Muscle of back (tissue), 3 donors: ENCODE measurements at regions not wholly inside any gene's neighbourhood (a gene's known extent, or its start where the extent isn't known, plus 50 kb on each side); places are given as distances from the start of the nearest gene placed in this dataset.

Experiments
- DNase-seq, 3 donors: peaks; one replicate each; pipeline versions ENCODE4 v3.0.0 to v3.0.0-alpha.2; 2013

DNA sequence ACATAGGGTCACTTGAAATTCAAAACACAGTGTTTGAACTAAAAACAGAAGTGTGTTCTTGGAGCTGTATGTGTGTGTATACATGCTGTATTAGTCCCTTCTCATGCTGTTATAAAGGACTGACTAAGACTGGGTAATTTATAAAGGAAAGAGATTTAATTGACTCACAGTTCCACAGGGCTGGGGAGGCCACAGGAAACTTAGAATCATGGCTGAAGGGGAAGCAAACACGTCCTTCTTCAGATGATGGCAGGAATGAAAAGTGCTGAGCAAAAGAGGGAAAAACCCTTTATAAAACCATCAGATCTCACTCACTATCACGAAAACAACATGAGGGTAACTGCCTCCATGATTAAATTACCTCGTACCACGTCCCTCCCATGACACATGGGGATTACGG is 224.1 kb downstream of the BCAT1 start:
- DNase-seq = no peak

- no peak for DNase-seq
Measured at GRCh38 chr12:24723759-24724158, 225.1 kb downstream of the BCAT1 start.

DNA sequence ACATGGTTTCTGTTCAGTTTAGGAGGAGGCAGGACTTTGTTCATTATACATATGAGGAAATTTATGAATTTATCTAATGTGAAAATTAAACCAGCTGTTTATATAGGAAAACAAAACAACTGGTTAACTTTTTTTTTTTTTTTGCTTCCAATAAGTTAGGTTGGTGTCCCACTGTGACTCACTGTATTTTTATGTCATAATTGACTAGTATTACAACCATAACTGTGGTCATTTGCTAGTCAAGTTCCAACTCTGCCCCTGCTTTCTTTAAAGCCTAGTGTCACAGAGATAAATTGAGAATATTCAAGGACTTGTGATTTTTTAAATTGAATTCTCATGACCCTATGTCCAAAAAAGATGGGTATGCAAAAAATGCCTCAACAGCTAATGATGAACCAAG is 227.7 kb downstream of the BCAT1 start:
- DNase-seq = no peak

GRCh38 chr12:24719293-24719721 is 229.6 kb downstream of the BCAT1 start:
- DNase-seq = peak in 1 of 3 donors; percentile 41

DNA sequence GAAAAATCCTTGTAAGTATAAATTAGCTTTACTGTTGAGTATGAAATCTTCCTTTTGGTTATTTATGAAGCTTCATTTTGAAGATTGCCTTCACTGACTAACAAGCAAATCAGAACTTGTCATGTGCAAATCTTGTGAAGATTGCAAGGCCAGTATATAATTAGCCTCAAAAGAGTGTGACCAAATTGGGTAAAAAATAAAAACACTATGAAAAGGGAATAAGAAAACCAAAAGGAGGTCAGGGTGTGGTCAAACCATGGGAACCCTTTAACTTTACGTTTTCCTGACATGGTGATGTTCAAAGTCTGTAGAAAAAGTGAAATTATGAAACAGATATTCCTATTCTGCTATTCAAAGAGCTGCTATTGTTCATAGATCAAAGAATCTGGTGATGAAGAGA is 230.3 kb downstream of the BCAT1 start:
- DNase-seq = no peak

DNA sequence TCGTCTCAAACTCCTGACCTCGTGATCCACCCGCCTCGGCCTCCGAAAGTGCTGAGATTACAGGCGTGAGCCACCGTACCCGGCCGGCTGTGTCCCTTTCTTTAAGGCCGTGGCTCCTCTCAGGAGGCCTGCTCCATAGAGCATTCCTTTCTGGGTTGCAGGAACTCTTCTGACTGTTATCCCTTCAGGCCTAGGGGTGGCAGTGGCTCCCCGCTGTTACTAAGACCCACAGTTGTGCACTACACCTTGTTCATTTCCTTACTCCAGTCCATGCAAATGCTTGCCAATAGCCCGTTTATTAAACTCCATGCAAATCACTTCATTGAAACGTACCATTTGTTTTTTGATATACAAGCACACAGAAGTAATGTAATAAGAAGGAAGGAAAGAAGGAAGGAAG is 234.7 kb downstream of the BCAT1 start:
- DNase-seq = no peak

- DNase-seq = no peak
Measured at GRCh38 chr12:24711056-24712008, 237.6 kb downstream of the BCAT1 start.

GRCh38 chr12:24709216-24709615 is 239.7 kb downstream of the BCAT1 start:
- DNase-seq = peak in 1 of 3 donors; percentile 16

DNA sequence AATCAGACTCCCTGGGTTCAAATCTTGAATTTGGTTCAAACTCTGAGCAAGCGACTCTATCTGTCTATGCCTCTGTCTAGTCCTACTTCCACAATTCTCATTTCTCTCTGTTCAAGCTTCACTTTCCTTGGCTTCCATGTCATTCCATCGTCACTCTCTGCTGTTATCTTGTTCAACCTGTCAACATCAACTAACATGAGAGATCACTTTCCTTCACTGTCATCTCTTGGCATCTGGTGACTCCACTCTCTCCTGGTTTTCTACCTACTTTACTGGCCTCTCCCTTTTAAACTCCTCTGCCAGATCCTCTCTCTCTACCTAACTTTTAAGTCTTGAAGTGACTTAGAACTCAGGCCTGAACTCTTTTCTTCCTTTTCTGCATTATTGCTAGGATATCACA is 240.2 kb downstream of the BCAT1 start:
- no peak for DNase-seq

DNA sequence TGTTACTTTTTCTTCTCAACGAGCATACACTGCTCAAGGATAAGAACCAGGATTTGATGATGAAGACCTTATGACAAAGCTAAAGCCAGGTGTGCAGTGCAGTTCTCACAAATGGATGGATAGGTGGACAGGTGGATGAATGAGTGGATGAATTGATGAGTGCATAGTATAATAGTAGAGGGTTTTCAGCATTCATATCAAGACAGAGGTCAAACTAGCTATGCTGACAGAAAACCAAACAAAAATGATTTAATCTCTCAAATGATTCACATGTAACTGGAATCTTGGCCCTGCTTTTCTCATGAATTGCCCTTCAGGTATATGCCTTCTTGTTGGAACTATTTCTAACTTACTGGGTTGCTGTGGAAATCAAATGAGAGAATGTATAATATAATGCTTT is 240.9 kb downstream of the BCAT1 start:
- DNase-seq = no peak

DNA sequence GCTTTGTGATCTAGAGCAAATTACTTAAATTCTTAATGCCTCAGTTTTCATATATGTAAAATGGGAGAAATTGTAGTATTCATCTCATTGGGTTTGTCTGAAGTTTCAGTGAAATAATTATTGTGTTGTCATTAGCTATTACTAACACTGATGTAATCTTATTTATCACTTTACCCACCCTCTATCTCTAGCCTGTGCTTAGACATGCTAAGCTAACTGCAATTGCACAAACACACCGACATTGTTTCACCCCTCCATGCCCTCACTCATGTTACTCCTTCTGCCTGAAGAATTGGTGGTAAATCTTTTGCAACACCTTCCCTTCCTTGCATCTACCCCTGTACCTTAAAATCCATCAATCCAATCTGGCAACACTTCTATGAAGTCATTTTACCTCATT is 241.6 kb downstream of the BCAT1 start:
- DNase-seq = no peak

DNA sequence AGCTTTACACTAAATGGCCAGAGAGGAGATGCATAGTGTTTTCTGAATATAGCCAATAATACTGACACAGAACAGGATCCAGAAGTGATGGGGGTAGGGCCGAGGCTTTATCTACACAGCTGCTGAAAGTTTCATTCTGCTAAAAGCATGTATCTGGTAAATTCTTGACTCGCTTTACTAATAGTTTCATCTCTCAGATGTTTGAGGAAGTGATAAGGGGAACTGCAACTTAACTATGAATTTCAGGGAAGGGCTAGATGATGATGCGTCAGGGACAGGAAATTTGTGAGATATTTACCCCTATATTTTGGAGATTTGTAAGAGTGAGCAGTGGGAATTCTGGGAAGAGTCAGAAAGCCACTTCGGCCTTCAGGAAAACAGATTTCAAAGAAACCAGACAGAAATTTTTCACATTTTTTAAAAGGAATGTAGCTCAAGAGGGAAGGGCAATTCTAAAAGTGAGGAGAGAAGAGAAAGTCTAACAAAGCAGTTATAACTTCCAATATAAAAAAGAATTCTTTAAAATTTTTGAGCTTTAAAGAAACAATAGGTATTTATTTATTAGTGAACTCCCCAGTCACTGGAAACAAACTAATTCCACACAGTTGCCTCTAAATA is 243.1 kb downstream of the BCAT1 start:
- DNase-seq = peak in 1 of 3 donors; percentile 3

DNA sequence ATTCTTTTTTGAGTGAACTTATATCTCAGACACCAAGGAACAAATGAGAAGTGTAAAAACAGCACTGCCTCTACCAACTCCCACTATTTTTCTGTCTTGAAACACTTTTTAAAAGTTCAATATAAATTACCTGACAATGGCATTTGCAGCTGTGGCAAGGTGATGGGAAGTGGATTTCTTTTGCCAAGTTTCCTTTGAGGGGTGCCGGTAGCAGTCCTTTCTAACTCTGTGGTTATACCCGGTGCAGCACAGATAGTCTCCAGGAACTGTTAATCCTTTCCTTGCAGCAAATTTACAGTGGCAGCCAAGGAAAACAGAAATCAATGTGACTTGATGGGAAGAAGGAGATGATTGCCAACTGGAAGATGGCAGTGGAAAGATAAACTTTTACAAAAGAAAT is 243.7 kb downstream of the BCAT1 start:
- peak in 2 of 3 donors; percentile 18 to 22 for DNase-seq

DNA sequence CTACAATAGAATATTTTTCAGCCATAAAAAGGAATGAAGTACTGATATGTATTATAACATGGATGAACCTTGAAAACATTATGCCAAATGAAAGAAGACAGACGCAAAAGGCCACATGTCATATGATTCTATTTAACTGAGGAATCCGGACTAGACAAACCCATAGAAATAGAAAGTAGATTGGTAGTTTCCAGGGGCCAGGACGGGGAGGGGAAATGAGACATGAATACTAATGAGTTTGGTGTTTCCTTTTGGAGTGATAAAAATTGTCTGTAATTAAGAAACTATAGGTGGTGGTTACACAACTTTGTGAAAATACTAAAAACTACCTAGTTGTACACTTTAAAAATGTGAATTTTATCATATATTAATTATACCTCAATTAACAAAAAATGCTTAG is 247.6 kb downstream of the BCAT1 start:
- no peak for DNase-seq

DNA sequence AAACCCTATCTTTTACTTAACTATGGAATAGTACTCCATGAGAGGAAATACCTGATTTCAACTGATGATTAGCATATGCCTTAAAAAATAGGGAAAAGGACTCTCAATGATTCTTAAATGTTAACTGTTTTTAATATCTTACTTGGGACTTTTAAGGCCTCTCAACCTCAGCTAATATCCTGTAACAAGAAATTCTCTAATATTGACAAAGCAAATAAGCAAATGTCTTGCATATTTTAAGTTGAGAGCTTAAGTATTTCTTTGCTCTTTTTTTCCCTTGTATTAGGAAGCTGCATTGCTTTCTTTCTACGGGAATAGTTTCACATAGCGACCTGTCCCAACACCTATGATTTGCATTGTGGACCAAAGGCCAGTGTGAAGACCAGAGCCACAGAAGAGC is 249.9 kb downstream of the BCAT1 start:
- no peak for DNase-seq

- no peak for DNase-seq
Measured at GRCh38 chr12:24697769-24698168, 251.1 kb downstream of the BCAT1 start.

GRCh38 chr12:24697295-24697694 is 251.6 kb downstream of the BCAT1 start:
- DNase-seq = no peak

DNA sequence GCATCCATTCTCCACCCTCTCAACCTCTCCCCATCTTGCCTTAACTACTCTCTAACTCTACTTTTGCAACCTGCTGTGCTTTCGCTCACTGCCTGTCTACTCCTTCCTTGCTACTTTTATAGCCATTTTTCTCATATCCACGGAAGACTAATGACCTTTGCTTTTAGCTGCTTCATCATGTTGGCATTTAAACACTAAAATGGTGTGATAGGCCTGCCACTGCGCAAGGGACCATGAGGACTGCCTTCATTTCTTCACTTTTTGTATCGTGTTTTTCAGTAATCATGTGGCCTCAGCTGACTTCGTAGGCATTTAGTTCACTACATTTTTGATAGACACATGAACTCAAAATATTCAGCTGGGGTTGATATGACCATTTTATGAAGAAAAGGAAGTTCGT is 252.1 kb downstream of the BCAT1 start:
- DNase-seq = no peak

- no peak for DNase-seq
Measured at GRCh38 chr12:24695657-24696329, 253.1 kb downstream of the BCAT1 start.

GRCh38 chr12:24695103-24695502 is 253.8 kb downstream of the BCAT1 start:
- no peak for DNase-seq

DNA sequence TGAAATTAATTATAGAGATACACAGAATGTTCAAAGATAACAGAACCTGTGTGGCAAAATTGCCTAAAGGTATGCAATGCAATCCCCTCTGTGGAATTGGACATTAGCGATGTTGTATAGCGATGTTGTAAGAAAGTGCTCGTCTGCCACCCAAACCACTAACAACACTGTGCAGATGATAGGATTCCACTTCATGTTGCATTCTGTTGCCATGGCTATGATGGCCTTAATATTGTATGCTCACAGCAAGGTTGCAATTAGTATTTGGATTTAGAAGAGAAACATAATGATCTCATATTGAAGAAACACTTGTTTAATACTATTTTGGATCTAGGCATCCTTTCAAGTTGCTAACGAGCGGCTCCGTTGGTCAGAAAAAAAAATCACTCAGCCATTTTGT is 260.3 kb downstream of the BCAT1 start:
- DNase-seq = no peak

DNA sequence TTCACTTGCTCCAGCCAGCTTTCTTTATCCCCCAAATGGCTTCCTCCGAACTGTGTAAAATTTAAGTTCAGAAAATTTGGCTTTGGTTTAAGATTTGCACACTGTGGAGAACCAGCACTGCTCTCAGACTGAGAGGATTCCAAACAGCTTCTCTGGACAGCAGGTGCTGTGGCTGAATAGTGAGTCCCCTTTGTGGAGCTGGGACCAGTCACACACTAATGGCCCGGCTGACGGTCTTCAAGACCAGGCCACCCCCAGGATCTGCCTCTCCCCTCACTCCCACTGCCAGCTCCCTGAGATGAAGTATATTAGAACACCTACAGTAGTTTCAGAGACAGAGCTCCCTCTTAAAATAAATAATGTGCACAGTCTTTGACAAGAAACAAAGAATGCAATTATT is 267.3 kb downstream of the BCAT1 start:
- no peak for DNase-seq

DNA sequence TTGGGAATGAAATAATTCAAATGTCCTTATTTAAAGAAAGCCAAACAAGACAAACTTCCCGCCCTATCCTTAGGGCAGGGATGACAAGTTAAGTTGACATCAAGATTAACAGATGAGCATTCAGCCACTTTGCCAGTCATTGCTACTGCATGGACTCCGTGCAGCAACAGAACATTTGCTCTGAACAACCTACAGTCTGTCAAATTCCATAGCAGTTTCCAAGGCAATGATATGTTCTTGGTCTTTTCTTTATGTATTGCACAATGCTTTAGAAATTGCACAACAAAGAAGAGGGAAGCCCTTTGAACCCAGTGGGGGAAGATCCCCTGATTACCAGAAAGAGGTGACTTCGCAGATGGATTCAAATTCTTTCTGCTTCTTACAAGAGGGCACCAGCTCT is 269.8 kb downstream of the BCAT1 start:
- no peak for DNase-seq
